K562 (cell line): ENCODE measurements at regions not wholly inside any gene's neighbourhood (a gene's known extent, or its start where the extent isn't known, plus 50 kb on each side); places are given as distances from the start of the nearest gene placed in this dataset.

ENCODE experiments used
- ATAC-seq: fragments of 200-7000 bp; cut with Tn5 transposase; 3 replicates; pipeline ENCODE4 v1.9.1; 2020; ENCODE audit warnings: moderate library complexity
- BruUV-seq: library from RNA; stranded (reverse); fragments of 400-500 nt; replicated peaks from 2 replicates; lab custom pipeline; 2021; lab: Mats Ljungman, UMichigan
- CTCF ChIA-PET: fragments of 300-600 bp; formaldehyde crosslinking; extraction: SDS; loops from one replicate; lab custom pipeline; 2021; ENCODE audit warnings: low intra/inter-chr PET ratio; lab: Yijun Ruan, JAX
- POLR2A ChIA-PET: fragments of 300-600, 350-650 bp; sonication (Branson Sonifier 250); formaldehyde crosslinking; extraction: SDS; loops from one replicate; lab custom pipeline; 2021; ENCODE audit warnings: antibody characterized with exemption, inconsistent platforms; lab: Yijun Ruan, JAX
- DNase-seq, 4 experiments: peaks; one replicate each; pipeline versions ENCODE4 v3.0.0 to v3.0.0-alpha.2; 2011 to 2018; ENCODE audit warnings: low spot score in 3 of 4, mixed read lengths in 3 of 4; ENCODE audit errors: extremely low read depth in 1 of 4
- FAIRE-seq: peaks from 2 replicates; lab custom pipeline; 2011; peaks lifted over from hg19 to GRCh38; lab: Jason Lieb, UNC
- H2AFZ ChIP-seq: 2 replicates; pipeline ENCODE4 v1.6.0; 2011; ENCODE audit warnings: low read depth, low read length, control low read depth, inconsistent platforms
- H3K27ac ChIP-seq: fragments of 200-600 bp; 3 replicates; pipeline ENCODE4 v1.8.0; 2011; ENCODE audit warnings: low read depth, mild to moderate bottlenecking, control low read depth, inconsistent platforms, low read length, moderate library complexity, mixed read lengths; ENCODE audit errors: extremely low read depth
- H3K27me3 ChIP-seq, 2 experiments: fragments of 300-600 bp in 1 of 2; 2 replicates in 1 of 2; 3 replicates in 1 of 2; pipeline versions ENCODE4 v1.6.0 to v1.8.0; 2011; ENCODE audit warnings: inconsistent platforms in 2 of 2, low read length in 2 of 2, mild to moderate bottlenecking in 1 of 2, mixed read lengths in 1 of 2, moderate library complexity in 1 of 2; ENCODE audit not compliant: control insufficient read depth in 2 of 2, insufficient read depth in 2 of 2
- H3K36me3 ChIP-seq: fragments of 300-600 bp; 3 replicates; pipeline ENCODE4 v1.8.0; 2011; ENCODE audit warnings: mild to moderate bottlenecking, low read length, inconsistent platforms; ENCODE audit not compliant: control insufficient read depth, insufficient read depth
- H3K4me1 ChIP-seq, 2 experiments: fragments of 200-600 bp in 1 of 2; replicated peaks in 1 of 2; 2 replicates in 1 of 2; 3 replicates in 1 of 2; pipeline versions ENCODE4 v1.5.1 to v1.8.0; 2011; ENCODE audit warnings: inconsistent platforms in 2 of 2, low read length in 2 of 2, mild to moderate bottlenecking in 1 of 2, mixed read lengths in 1 of 2, moderate library complexity in 1 of 2; ENCODE audit not compliant: control insufficient read depth in 2 of 2, insufficient read depth in 2 of 2
- H3K4me2 ChIP-seq: 2 replicates; pipeline ENCODE4 v1.6.1; 2011; ENCODE audit warnings: low read length, control low read depth, inconsistent platforms, mixed read lengths; ENCODE audit not compliant: insufficient read depth
- H3K4me3 ChIP-seq: fragments of 200-600 bp; sonication (generic), shearing (Covaris generic); 2 replicates; pipeline ENCODE4 v1.5.1; 2016; ENCODE audit warnings: control low read depth, inconsistent platforms
- H3K79me2 ChIP-seq: fragments of 200-600 bp; 3 replicates; pipeline ENCODE4 v1.8.0; 2011; ENCODE audit warnings: low read length, inconsistent platforms; ENCODE audit not compliant: control insufficient read depth, insufficient read depth
- H3K9ac ChIP-seq, 2 experiments: 2 replicates each; pipeline versions ENCODE4 v1.6.0 to v1.6.1; 2011; ENCODE audit warnings: low read depth in 2 of 2, low read length in 2 of 2, control low read depth in 1 of 2, inconsistent platforms in 1 of 2, mild to moderate bottlenecking in 1 of 2, mixed read lengths in 1 of 2; ENCODE audit not compliant: insufficient read depth in 1 of 2
- H3K9me1 ChIP-seq: one replicate; pipeline ENCODE4 v1.6.0; 2011; ENCODE audit warnings: inconsistent platforms, mild to moderate bottlenecking, low read length, moderate library complexity; ENCODE audit not compliant: control insufficient read depth, insufficient read depth
- H3K9me3 ChIP-seq: replicated peaks from 2 replicates; pipeline ENCODE4 v1.5.1; 2011; ENCODE audit warnings: low read depth, low read length, inconsistent platforms; ENCODE audit not compliant: control insufficient read depth, insufficient read depth
- H4K20me1 ChIP-seq: replicated peaks from 2 replicates; pipeline ENCODE4 v1.6.1; 2011; ENCODE audit warnings: low read length, inconsistent platforms, mixed read lengths; ENCODE audit not compliant: control insufficient read depth, insufficient read depth
- RBM15 ChIP-seq: fragments of 200-400 bp; formaldehyde crosslinking; IDR thresholded peaks from 2 replicates; pipeline ENCODE4 v1.6.1; 2018; ENCODE audit warnings: mild to moderate bottlenecking, low read length, moderate library complexity; ENCODE audit not compliant: insufficient read depth
- SRSF3 ChIP-seq: fragments of 200-400 bp; formaldehyde crosslinking; IDR thresholded peaks from 2 replicates; pipeline ENCODE4 v1.6.1; 2016; ENCODE audit warnings: mild to moderate bottlenecking, low read length, moderate library complexity; ENCODE audit not compliant: insufficient read depth
- ZNF436 ChIP-seq: fragments of 250-450, 450-650 bp; sonication (Bioruptor Pico); formaldehyde crosslinking; IDR thresholded peaks from 2 replicates; pipeline ENCODE4 v1.7.0; 2020; ENCODE audit warnings: mild to moderate bottlenecking
- WGBS: fragments of 100-300 bp; shearing (Covaris generic); methylation state at CpG from one replicate; pipeline ENCODE4 v1.1.6; 2016; ENCODE audit warnings: low coverage, mixed read lengths; ENCODE audit not compliant: insufficient coverage; ENCODE audit errors: missing lambda C conversion rate; 5-methylcytosine and 5-hydroxymethylcytosine counted together
- in situ Hi-C: fragments of 300-500 bp; cut with MboI; formaldehyde crosslinking; loops from 4 replicates; pipeline ENCODE4 v1.15.0; 2018; ENCODE audit warnings: inconsistent platforms, mixed read lengths
- intact Hi-C: fragments of 100-400 bp; cut with micrococcal nuclease; formaldehyde crosslinking; loops from 2 replicates; pipeline ENCODE4 v1.14.2; 2022
- TF ChIP-seq, protein P1 (sequence below): fragments of 450-650 bp; IDR thresholded peaks from 2 replicates; pipeline ENCODE4 v1.6.1; 2016; ENCODE audit warnings: low read depth, mild to moderate bottlenecking, moderate library complexity
- TF ChIP-seq, protein P2 (sequence below): sonication (generic); formaldehyde crosslinking; IDR thresholded peaks from 2 replicates; pipeline ENCODE4 v1.9.0; 2022; ENCODE audit warnings: mild to moderate bottlenecking, missing genetic modification reagents
- TF ChIP-seq, protein P3 (sequence below), 2 experiments: fragments of 450-650 bp in 1 of 2; IDR thresholded peaks; 2 replicates each; pipeline ENCODE4 v1.6.1; 2011 to 2017; ENCODE audit warnings: low read depth in 2 of 2, antibody characterized with exemption in 1 of 2, borderline replicate concordance in 1 of 2, low read length in 1 of 2, mild to moderate bottlenecking in 1 of 2, mixed read lengths in 1 of 2; ENCODE audit not compliant: control insufficient read depth in 1 of 2

DNA sequence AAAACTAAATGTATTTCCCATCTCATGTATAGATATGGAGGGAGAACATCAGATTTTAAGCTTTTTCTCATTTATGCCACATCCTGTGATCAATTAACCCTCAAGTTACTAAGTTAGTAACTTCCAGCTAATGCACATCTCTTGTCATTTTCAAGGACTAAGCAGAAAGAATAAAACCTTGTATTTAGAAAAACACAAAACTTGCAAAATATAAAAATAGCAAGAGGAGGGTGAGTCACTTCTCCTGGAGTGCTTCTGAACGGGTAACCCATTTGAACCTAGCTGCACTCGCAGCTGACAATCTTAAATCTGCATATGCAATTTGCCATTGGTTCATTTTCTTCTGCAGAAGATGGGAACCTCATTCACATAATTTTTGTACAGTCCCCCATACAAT is 500.5 kb downstream of the SETD4 start:
- no peak for ATAC-seq
- ChIA-PET CTCF (no interaction called here), POLR2A (interaction anchor here (0.5 to 1.5 kb wide), 5 partner anchors 12 to 402 kb away, joined by 3 to 4 read pairs (median 3); no protein-coding TSS in a partner anchor)
- H3K79me2 ChIP-seq: no peaks in the 10 kb centered on the region
- no peaks in the 10 kb centered on the region for H3K36me3 ChIP-seq
- H3K9me3 ChIP-seq: no peaks in the 10 kb centered on the region
- 0 out of 5 replicates have a peak, but pooled peaks cover 0 to 2% of the 10 kb centered on the region in 2 experiments for H3K27me3 ChIP-seq
- no peak for FAIRE-seq
- BruUV-seq: no TSS peak
- 0% methylated on average over 2 of the region's 2 CpGs for WGBS
- H3K27ac ChIP-seq: no peak overlapping the region
- in situ Hi-C loops: no loop called here
- H3K4me2 ChIP-seq: no peak overlapping the region
- H3K4me1 ChIP-seq: peaks cover 0 to 8% of the 10 kb centered on the region in 2 experiments; a peak in 1 of 5 replicates
- TF ChIP-seq RBM15: no peak
- TF ChIP-seq, protein P1, sequence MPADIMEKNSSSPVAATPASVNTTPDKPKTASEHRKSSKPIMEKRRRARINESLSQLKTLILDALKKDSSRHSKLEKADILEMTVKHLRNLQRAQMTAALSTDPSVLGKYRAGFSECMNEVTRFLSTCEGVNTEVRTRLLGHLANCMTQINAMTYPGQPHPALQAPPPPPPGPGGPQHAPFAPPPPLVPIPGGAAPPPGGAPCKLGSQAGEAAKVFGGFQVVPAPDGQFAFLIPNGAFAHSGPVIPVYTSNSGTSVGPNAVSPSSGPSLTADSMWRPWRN: no peak
- TF ChIP-seq, protein P2, sequence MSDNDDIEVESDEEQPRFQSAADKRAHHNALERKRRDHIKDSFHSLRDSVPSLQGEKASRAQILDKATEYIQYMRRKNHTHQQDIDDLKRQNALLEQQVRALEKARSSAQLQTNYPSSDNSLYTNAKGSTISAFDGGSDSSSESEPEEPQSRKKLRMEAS (CRISPR knock-in tag): no peak
- TF ChIP-seq, protein P3, sequence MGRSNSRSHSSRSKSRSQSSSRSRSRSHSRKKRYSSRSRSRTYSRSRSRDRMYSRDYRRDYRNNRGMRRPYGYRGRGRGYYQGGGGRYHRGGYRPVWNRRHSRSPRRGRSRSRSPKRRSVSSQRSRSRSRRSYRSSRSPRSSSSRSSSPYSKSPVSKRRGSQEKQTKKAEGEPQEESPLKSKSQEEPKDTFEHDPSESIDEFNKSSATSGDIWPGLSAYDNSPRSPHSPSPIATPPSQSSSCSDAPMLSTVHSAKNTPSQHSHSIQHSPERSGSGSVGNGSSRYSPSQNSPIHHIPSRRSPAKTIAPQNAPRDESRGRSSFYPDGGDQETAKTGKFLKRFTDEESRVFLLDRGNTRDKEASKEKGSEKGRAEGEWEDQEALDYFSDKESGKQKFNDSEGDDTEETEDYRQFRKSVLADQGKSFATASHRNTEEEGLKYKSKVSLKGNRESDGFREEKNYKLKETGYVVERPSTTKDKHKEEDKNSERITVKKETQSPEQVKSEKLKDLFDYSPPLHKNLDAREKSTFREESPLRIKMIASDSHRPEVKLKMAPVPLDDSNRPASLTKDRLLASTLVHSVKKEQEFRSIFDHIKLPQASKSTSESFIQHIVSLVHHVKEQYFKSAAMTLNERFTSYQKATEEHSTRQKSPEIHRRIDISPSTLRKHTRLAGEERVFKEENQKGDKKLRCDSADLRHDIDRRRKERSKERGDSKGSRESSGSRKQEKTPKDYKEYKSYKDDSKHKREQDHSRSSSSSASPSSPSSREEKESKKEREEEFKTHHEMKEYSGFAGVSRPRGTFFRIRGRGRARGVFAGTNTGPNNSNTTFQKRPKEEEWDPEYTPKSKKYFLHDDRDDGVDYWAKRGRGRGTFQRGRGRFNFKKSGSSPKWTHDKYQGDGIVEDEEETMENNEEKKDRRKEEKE (IDR thresholded peaks at IDR 0.05; ENCODE audit: borderline replicate concordance in 1 of 2, control insufficient read depth in 1 of 2, low read depth in 2 of 2, low read length in 1 of 2): no peak
- TF ChIP-seq ZNF436 (CRISPR knock-in tag): no peak
- TF ChIP-seq SRSF3: no peak
- TF ChIP-seq, all 486 proteins: peak for 0
- no peak overlapping the region for H3K9ac ChIP-seq
- no peaks in the 10 kb centered on the region for H4K20me1 ChIP-seq
- intact Hi-C loops: no loop called here
- no peak for DNase-seq
- no peak overlapping the region for H2AFZ ChIP-seq
- no peak overlapping the region for H3K4me3 ChIP-seq
- H3K9me1 ChIP-seq: no peaks in the 10 kb centered on the region
